Activated naive CD8-positive, alpha-beta T cell treated with anti-CD3 and anti-CD28 coated beads, Interleukin-2, amount 50 U/mL, for 24 hours (primary cell): ENCODE measurements at regions not wholly inside any gene's neighbourhood (a gene's known extent, or its start where the extent isn't known, plus 50 kb on each side); places are given as distances from the start of the nearest gene placed in this dataset.
"Not testable (repeated sequence)": the region's sequence is repeated elsewhere in the genome, so short reads cannot be mapped to it uniquely, and the experiment has no call there.

Source experiments
- ATAC-seq: fragments of 150-1000 bp; cut with Tn5 transposase; one replicate; pipeline ENCODE4 v1.10.0; 2021
- DNase-seq: peaks from one replicate; pipeline ENCODE4 v3.0.0; 2021
- H3K27ac Mint-ChIP-seq: one replicate; pipeline ENCODE4 v1.8.0; 2021; ENCODE audit warnings: mild to moderate bottlenecking, mixed read lengths
- H3K27me3 Mint-ChIP-seq: one replicate; pipeline ENCODE4 v1.8.0; 2021; ENCODE audit warnings: mixed read lengths
- H3K36me3 Mint-ChIP-seq: one replicate; pipeline ENCODE4 v1.8.0; 2021; ENCODE audit warnings: low read depth, mixed read lengths
- H3K4me1 Mint-ChIP-seq: one replicate; pipeline ENCODE4 v1.8.0; 2021; ENCODE audit warnings: mixed read lengths
- H3K4me3 Mint-ChIP-seq: one replicate; pipeline ENCODE4 v1.8.0; 2021; ENCODE audit warnings: mild to moderate bottlenecking, moderate library complexity, mixed read lengths
- H3K9me3 Mint-ChIP-seq: one replicate; pipeline ENCODE4 v1.8.0; 2021; ENCODE audit warnings: mixed read lengths

DNA sequence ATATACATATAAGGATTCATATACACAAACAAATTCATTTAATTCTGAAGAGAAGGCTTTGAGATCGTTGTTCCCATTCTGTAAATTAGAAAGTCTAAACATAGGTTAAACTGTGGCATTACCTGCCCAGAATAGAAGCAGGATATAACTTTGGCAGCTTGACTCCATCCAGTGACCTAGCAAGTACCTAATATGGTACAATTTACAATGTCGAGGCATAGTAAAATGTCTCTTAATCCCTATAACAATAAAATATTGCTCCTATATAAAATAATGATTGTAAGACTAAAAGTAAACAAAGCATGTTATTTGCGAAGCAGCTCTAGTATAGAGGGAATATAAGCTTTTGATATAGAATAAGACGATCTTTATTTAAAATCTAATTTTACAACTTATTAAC, 756.0 kb downstream of the LUZP2 start:
- H3K36me3 Mint-ChIP-seq: no peaks in the 10 kb centered on the region
- no peak for ATAC-seq
- no peaks in the 10 kb centered on the region for H3K4me1 Mint-ChIP-seq
- H3K4me3 Mint-ChIP-seq: no peak overlapping the region
- H3K9me3 Mint-ChIP-seq: peaks cover 8% of the 10 kb centered on the region
- no peak overlapping the region for H3K27ac Mint-ChIP-seq
- H3K27me3 Mint-ChIP-seq: no peaks in the 10 kb centered on the region
- no peak for DNase-seq

DNA sequence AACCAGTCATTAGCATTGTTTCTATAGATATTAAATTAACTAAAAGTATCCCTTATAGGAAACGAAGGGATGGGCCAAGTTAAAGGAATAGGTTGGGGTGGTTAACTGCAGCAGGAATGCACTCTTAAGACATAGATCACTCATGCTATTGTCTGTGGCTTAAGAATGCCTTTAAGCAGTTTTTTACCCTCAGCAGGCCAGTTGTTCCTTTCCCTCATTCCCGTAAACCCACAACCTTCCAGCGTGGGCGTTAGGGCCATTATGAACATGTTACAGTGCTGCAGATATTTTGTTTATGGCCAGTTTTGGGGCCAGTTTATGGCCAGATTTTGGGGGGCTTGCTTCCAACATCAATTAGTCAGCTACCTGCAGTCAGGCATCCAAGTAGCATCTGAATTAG, 767.0 kb downstream of the LUZP2 start:
- not testable (repeated sequence) for ATAC-seq, H3K36me3 Mint-ChIP-seq, H3K27me3 Mint-ChIP-seq, H3K4me3 Mint-ChIP-seq, DNase-seq, H3K27ac Mint-ChIP-seq, H3K4me1 Mint-ChIP-seq
- peaks cover 15% of the 10 kb centered on the region for H3K9me3 Mint-ChIP-seq

DNA sequence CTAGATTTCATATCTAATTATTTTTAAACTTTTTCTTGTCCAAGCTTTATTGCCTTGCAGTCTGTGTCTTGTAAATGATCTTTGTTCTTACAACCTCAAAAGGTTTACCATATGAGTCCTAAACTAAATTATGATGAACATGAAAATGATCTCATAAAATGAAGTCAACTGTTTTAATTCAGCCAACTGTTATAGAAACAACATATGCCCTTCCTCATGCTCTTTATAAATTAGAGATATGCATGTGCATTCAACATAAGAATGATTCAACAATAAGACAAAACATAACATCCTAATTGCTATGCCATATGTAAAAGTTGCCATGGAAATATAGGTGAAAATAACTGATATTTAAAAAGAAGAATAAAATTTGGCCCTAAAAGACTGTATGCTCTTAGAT, 774.4 kb downstream of the LUZP2 start:
- H3K36me3 Mint-ChIP-seq: no peaks in the 10 kb centered on the region
- peaks cover 4% of the 10 kb centered on the region for H3K9me3 Mint-ChIP-seq

DNA sequence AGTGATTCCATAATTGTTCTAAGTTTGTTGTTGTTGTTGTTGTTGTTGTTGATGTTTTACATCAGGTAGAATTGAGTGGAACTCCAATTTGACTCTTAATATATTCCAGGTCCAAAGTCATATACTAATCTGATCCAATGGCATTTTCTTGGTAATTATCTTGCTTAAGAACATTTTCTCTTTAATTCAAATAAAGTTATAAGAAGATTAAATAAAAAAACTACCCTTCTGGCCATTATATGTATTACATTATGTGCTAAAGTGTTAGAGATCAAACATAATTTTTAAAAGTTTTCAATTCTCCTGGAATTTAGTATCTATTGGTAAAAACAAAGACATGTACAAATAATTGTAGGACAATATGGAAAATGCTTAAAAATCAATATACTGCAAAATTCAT, 775.4 kb downstream of the LUZP2 start:
- DNase-seq (no peak), ATAC-seq (no peak)
- Mint-ChIP-seq H3K27ac (no peak overlapping the region), H3K27me3 (no peaks in the 10 kb centered on the region), H3K9me3 (no peaks in the 10 kb centered on the region), H3K36me3 (no peaks in the 10 kb centered on the region), H3K4me1 (no peaks in the 10 kb centered on the region), H3K4me3 (no peak overlapping the region)

More for the DNA sequence above, 774.4 kb downstream of the LUZP2 start:
- Mint-ChIP-seq H3K4me1 (no peaks in the 10 kb centered on the region), H3K4me3 (no peak overlapping the region), H3K27ac (no peak overlapping the region), H3K27me3 (no peaks in the 10 kb centered on the region)
- DNase-seq (no peak), ATAC-seq (no peak)

DNA sequence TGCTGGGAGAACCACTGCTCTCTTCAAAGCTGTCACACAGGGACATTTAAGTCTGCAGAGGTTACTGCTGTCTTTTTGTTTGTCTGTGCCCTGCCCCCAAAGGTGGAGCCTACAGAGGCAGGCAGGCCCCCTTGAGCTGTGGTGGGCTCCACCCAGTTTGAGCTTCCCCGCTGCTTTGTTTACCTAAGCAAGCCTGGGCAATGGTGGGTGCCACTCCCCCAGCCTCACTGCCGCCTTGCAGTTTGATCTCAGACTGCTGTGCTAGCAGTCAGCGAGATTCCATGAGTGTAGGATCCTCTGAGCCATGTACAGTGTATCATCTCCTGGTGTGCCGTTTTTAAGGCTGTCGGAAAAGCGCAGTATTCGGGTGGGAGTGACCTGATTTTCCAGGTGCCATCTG, 784.0 kb downstream of the LUZP2 start:
- H3K9me3 Mint-ChIP-seq: peaks cover 11% of the 10 kb centered on the region
- H3K4me1 Mint-ChIP-seq: not testable (repeated sequence)

DNA sequence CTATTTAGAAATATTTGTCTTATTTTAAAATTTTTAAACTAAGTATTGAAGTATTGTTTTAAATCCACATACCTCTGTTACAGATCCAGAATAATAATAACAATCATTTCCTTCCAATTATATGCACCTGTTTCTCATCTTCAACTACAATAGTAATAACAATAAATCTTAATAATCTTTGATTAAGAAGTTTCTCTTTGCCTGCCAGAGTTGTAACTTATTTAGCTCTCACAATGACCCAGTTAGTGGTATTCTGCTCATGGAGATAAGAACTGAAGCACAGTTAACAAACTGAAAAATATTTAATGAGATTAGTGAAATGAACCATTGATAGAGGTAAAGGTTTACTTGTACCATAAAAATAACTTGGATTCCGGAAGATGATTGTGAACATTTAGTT, 796.3 kb downstream of the LUZP2 start:
- Mint-ChIP-seq H3K27ac (no peak overlapping the region), H3K27me3 (no peaks in the 10 kb centered on the region), H3K4me3 (no peak overlapping the region), H3K9me3 (peaks cover 20% of the 10 kb centered on the region), H3K4me1 (no peaks in the 10 kb centered on the region), H3K36me3 (no peaks in the 10 kb centered on the region)
- no peak for DNase-seq
- ATAC-seq: no peak

More for the DNA sequence above, 784.0 kb downstream of the LUZP2 start:
- not testable (repeated sequence) for H3K36me3 Mint-ChIP-seq, DNase-seq, H3K27me3 Mint-ChIP-seq, H3K27ac Mint-ChIP-seq, ATAC-seq, H3K4me3 Mint-ChIP-seq

DNA sequence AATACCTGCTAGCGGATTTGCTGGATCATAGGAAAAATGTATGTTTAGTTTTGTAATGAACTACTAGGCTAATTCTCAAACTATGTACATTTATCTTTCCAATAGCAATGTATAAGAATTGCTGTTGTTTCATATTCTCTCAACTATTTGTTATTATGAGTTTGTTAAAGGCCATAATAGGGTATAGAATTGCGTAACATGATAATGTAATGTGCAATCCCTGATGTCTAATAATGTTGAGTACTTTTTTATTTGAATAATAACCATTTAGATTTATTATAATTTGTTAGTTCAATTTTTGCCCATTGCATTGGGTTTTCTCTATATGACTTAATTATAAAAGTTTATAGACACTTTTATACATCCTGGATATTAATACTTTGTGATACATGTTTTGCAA, 801.6 kb downstream of the LUZP2 start:
- DNase-seq: no peak
- Mint-ChIP-seq H3K9me3 (peaks cover 21% of the 10 kb centered on the region), H3K4me1 (no peaks in the 10 kb centered on the region), H3K36me3 (no peaks in the 10 kb centered on the region), H3K27me3 (no peaks in the 10 kb centered on the region), H3K4me3 (no peak overlapping the region), H3K27ac (no peak overlapping the region)
- ATAC-seq: no peak

DNA sequence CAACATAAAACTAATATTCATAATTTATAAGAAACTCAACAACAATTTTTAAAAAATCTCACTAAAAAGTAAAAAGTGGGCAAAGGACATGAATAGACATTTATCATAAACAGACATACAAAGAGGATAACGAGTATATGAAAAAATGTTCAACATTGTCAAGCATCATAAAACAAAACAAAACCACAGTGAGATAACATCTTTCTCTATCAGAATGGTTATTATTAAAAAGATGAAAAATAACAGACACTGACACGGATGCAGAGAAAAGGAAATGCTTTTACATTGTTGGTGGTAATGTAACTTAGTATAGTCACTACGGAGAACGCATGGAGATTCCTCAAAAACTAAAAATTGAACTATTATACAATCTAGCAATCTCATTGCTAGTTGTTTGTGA, 813.0 kb downstream of the LUZP2 start:
- H3K4me1 Mint-ChIP-seq: no peaks in the 10 kb centered on the region
- no peak for DNase-seq
- no peak for ATAC-seq
- H3K27ac Mint-ChIP-seq: no peak overlapping the region
- no peak overlapping the region for H3K4me3 Mint-ChIP-seq
- H3K27me3 Mint-ChIP-seq: no peaks in the 10 kb centered on the region
- H3K9me3 Mint-ChIP-seq: peaks cover 18% of the 10 kb centered on the region
- H3K36me3 Mint-ChIP-seq: no peaks in the 10 kb centered on the region

DNA sequence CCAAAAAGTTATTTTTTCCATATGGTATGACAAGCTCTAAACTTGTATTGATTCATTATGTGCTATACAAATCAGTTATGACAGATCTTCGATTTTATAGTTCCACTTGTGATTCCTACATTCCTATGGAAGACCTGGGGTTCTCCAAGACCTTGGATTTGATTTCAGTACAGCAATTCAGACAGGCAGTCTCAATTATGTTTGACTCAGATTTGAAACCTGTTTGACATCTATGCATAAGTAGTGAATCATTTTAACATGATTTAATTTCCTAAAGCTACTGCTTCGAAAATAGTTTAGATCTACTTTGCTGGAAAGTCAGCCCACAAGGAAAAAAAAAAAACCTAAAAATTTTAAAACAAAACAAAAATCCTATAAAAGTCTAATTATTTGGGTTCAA, 820.4 kb downstream of the LUZP2 start:
- DNase-seq (no peak), ATAC-seq (no peak)
- no peaks in the 10 kb centered on the region for H3K27me3 Mint-ChIP-seq
- peaks cover 15% of the 10 kb centered on the region for H3K9me3 Mint-ChIP-seq
- no peak overlapping the region for H3K4me3 Mint-ChIP-seq
- no peaks in the 10 kb centered on the region for H3K36me3 Mint-ChIP-seq
- no peaks in the 10 kb centered on the region for H3K4me1 Mint-ChIP-seq
- no peak overlapping the region for H3K27ac Mint-ChIP-seq

DNA sequence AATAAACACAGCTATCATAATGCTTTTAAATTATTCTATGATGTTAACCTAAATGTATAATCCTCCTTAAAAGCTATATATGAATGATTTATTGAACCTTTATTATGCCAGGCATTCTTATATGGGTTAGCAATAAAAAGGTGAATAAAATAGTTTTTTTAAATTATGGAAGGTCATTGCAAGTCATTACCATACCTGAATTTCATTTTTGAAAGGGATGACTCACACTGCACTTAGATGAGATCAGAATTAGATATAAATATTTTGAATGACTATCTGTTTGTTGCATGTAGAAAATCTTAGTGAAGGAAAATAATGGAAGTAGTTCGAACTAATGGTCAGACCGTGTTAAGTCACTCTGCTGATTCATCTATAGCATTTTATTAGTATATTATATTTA, 822.3 kb downstream of the LUZP2 start:
- Mint-ChIP-seq H3K4me3 (no peak overlapping the region), H3K36me3 (no peaks in the 10 kb centered on the region), H3K4me1 (no peaks in the 10 kb centered on the region), H3K9me3 (peaks cover 22% of the 10 kb centered on the region), H3K27me3 (no peaks in the 10 kb centered on the region), H3K27ac (no peak overlapping the region)
- ATAC-seq (no peak), DNase-seq (no peak)

DNA sequence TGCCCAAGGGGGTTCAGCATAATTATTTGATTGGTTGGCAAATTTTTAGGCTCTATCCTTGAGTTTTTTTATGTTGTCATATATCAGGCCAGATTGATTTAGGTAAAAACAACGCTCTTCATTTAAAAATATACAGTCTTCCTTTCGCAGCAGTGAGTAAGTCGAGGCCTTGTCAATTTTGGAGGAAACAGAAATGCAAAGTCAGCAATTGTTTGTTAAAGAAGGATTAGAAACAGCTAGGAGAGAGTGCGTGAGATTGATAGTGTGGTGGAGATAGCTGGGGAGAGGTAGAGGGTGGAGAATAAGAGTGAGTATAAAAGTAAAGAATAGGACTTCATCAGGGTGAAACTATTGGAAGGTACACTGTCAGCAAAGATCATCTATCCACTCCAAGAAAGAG, 830.8 kb downstream of the LUZP2 start:
- DNase-seq (no peak), ATAC-seq (no peak)
- Mint-ChIP-seq H3K9me3 (peaks cover 5% of the 10 kb centered on the region), H3K4me3 (no peak overlapping the region), H3K4me1 (no peaks in the 10 kb centered on the region), H3K36me3 (no peaks in the 10 kb centered on the region), H3K27ac (no peak overlapping the region), H3K27me3 (no peaks in the 10 kb centered on the region)

DNA sequence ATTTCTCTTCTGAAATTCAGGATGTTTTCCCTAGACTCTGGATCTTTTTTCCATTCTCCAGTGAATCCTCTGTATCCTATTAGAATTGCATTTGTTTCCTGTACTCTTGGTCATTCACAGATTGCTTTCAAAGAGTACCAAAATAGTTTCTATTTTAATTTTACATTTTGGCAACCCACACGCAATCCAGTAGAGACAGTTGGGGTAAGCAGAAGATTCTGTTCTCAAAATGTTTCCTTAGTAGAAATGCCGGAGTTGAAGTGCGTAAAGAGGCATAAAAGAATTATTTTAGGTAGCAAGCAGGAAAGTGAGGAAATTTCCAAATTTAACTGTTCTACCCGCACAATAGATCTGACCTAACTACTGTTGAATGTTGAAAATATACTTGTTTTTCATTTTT, 842.4 kb downstream of the LUZP2 start:
- DNase-seq: no peak
- H3K27me3 Mint-ChIP-seq: no peaks in the 10 kb centered on the region
- H3K27ac Mint-ChIP-seq: no peak overlapping the region
- ATAC-seq: no peak
- H3K9me3 Mint-ChIP-seq: peaks cover 6% of the 10 kb centered on the region
- H3K4me1 Mint-ChIP-seq: no peaks in the 10 kb centered on the region
- no peaks in the 10 kb centered on the region for H3K36me3 Mint-ChIP-seq
- H3K4me3 Mint-ChIP-seq: no peak overlapping the region

DNA sequence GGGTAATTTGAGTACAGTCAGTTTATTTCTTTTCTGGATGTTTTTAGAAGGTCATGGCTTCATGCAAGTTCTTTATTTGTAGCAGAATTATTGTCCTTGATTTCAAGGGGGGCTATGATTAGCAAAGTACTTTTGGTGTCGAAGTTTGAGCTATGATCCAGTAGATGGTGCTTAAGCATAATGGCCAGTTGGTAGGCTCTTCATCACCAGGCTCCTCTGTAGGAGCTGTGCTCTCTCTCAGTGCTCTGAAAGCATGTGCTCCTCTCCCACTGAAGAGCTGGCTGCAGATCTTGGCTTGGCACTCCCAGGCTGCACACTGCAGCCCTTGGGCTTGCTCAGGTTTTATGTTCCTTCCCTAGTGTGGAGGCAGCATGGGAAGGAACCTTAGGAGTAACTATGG, 852.7 kb downstream of the LUZP2 start:
- Mint-ChIP-seq H3K27me3 (no peaks in the 10 kb centered on the region), H3K4me3 (no peak overlapping the region), H3K27ac (no peak overlapping the region), H3K9me3 (peaks cover 17% of the 10 kb centered on the region), H3K4me1 (no peaks in the 10 kb centered on the region), H3K36me3 (no peaks in the 10 kb centered on the region)
- ATAC-seq (no peak), DNase-seq (no peak)

DNA sequence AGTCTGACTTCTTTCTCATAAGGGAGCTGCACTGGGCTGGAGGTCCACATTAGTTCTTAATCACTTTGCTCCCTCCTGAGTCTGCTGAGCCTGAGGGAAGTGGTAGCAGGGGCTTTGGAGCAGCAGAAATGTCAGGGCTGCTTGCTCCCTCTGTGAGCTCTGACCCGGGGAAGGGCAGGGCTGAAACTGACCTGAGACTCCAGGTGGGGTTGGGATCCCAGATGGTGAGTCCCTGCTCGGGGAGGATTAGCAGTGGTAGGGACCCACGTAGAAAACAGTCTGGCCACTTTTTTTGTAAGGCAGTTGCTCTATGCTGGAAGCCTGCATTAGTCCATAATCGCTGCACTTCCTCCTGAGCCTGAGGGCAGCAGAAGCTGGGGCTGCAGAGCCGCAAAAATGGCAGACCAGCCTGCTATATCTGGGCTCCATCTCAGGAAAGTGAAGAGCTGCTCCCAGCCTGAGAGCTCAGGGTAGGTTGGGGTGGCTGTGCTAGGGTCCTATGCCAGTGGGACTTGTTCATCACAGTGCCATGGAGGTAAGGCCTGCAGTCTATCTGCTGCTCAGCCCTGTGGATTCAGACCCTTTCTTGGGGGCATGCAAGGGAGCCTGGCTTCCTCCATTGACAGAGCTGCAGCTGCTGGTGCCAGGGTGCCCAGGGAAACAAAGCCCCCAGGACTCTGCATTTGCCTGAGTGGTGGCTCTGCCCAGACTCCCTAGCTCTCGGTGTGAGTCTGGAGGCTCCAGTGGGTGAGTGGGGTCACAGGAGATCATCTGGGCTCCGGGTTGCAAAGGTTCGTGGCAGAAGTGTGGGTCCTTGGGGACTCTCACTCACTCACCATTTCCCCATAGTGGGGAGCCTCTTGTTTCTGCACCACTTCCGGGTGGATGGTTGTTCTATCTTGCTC, 854.3 kb downstream of the LUZP2 start:
- DNase-seq: no peak
- no peaks in the 10 kb centered on the region for H3K27me3 Mint-ChIP-seq
- no peak overlapping the region for H3K4me3 Mint-ChIP-seq

DNA sequence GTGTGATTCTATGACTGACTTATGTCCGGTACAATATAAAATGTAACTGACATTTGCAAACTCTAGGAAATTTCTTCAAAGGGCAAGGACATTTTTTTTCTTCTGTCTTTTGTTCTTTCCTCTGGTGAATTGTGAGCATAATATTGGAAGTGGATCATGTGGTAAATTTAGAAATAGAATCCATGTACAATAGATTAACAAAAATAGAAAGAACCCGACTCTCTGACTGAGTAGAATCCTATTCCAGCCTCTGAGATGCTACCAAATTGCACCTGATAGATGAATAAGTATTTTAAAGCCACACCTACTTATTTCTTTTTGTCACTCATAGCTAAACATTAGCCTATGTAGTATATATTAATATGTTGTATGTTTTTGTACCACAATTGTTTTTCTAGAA, 860.3 kb downstream of the LUZP2 start:
- Mint-ChIP-seq H3K36me3 (no peaks in the 10 kb centered on the region), H3K4me3 (no peak overlapping the region), H3K27ac (no peak overlapping the region), H3K4me1 (no peaks in the 10 kb centered on the region), H3K27me3 (no peaks in the 10 kb centered on the region), H3K9me3 (peaks cover 3% of the 10 kb centered on the region)
- ATAC-seq: no peak
- no peak for DNase-seq

More for the DNA sequence above, 854.3 kb downstream of the LUZP2 start:
- Mint-ChIP-seq H3K36me3 (no peaks in the 10 kb centered on the region), H3K27ac (no peak overlapping the region), H3K4me1 (no peaks in the 10 kb centered on the region), H3K9me3 (peaks cover 11% of the 10 kb centered on the region)
- ATAC-seq: no peak

DNA sequence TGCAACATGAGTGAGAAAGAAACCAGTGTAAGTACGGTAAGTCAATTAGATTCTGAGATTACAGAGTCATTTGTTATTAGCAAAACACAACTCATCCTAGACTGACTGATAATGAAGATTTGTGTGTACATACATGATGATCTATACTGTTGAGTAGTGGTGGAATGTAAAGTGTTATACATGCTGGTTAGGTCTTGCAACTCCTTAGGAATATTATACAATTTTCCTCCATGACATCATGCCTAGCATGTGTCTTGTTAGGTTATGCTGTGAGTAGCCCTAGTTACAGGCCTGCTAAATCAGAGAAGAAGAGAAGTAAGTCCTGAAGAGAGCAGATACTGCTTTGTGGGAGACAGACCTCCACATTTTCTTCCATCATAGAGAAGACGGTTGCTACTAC, 880.6 kb downstream of the LUZP2 start:
- Mint-ChIP-seq H3K27ac (no peak overlapping the region), H3K36me3 (no peaks in the 10 kb centered on the region), H3K4me3 (no peak overlapping the region), H3K27me3 (no peaks in the 10 kb centered on the region), H3K9me3 (peaks cover 7% of the 10 kb centered on the region), H3K4me1 (no peaks in the 10 kb centered on the region)
- DNase-seq: no peak
- no peak for ATAC-seq
